ENCODE measurements at regions not wholly inside any gene's neighbourhood (a gene's known extent, or its start where the extent isn't known, plus 50 kb on each side); places are given as distances from the start of the nearest gene placed in this dataset.
A peak's percentile ranks its signal among the peaks of the same experiment; 100 is the strongest.

DNA sequence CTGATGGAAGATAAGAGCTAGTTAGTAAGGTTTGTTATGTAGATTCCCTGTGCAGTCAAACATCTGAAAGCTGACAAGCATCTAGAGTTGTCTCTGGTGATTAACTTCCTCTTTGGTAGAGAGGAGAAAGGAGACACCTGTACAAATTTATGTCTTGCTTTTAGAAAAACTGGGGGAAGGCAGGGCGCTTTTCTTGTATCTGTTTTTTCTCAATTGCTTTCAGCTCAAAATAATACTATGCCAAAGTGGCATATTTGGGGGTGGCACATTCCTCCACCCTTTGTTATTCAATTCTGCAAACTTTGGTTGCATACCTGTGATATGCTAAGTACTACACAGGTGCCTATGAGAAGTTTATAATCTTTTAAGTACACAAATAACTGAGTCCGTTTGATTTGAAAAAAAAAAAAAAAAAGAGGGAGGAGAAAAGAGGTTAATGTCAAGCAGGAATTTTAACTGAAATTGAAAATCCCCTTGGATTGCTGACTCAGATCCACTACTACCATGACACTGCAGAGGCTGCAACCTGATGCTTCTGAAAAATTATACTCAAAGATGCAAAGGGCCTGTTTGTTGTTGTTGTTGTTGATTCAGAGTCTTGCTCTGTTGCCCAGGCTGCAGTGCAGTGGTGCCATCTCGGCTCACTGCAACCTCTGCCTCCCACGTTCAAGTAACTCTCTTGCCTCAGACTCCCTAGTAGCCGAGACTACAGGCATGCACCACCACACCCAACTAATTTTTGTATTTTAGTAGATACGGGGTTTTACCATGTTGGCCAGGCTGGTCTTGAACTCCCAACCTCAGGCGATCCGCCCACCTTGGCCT lies 164.8 kb upstream of the NBEA start:
- DNase-seq = no peak

DNA sequence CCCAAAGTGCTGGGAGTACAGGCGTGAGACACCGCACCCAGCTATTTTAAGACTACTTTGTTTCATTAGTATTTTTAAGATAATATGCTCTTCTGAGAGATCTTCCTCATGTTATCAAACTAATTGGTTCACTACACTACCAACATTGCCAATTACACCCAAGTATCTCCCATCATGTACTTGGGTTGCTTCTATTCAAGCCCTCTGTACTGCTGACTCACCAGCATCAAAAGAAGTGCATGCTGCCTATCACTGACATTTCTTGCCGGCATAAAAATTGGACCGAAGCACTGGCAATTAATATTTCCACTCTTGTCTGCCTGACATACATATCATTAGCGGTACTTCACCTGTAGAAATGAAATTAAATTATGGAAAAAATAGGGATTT lies 164.2 kb upstream of the NBEA start:
- no peak for DNase-seq

DNA sequence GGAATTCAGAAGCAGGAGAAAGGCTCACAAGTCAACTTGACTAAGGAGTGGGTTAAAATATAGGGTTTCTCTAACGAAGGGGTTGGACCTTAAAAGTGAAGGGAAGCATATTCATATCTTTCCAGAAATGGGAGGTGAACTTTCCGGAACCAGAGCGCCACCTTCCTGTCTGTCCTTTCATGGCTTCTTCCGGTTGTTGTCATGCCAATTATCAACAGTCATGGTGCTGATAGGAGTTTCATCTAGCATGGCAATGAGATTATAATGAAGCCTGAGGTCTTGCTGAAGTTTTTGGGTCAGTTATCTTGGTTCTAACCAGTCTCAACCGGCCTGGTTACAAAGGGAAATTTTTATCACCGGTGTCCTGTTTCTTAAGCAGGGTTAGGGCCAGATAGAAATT lies 162.9 kb upstream of the NBEA start:
- no peak for DNase-seq

DNA sequence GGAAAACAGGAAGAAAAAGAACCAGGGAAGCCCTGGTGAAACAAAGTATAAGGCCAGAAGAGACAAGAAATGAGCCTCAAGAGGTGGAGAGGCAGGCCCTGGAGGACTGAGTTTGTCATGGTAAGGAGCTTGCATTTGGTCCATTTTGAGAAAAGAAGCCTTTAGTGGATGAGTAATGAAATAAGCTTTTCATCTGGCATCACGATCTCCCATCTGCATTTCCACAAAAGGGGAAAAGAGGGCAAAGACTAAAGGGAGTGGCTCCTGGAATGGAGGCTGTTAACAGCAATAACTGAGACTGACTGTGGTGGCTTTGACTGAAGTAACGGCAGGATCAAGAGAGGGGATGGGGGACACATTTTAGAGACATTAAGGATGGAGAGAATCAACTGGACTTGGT lies 148.8 kb upstream of the NBEA start:
- DNase-seq = no peak

DNA sequence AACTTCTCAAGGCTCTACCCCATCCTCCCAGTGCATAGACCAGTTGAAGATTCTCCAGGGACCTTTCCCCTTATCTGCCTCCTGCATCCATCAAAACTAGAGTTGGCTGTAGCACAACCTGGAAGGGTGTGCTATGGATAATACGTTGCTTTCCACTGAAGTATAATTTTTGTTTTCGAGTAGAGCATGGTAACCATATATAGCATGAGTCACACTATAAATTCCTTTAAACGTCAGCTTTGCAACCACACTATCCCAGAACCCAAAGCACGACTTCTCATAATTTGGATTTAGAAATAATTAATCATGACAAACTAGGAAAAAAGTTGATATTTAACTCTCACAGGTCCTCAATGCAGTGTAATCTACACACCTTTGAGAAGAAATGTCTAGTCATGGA lies 138.3 kb upstream of the NBEA start:
- DNase-seq = no peak

DNA sequence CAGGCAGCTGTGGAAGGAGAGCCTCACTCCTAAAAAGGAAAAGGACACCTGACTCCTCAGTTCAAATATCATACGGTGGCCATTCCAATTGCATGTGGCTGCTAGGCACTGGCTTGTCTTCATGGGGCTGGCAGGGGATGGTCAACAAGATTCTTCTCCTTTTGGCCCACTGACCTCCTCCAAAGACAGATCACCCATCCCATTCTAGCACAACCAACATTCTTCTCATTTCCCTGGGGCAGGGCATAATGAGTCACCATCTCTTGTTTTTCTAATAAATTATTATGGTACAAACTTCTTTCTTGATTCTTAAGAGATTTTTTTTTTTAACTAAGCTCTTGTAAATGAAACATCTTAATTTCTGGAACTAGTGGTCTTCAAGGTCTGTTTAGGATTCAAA lies 136.7 kb upstream of the NBEA start:
- DNase-seq = no peak

DNA sequence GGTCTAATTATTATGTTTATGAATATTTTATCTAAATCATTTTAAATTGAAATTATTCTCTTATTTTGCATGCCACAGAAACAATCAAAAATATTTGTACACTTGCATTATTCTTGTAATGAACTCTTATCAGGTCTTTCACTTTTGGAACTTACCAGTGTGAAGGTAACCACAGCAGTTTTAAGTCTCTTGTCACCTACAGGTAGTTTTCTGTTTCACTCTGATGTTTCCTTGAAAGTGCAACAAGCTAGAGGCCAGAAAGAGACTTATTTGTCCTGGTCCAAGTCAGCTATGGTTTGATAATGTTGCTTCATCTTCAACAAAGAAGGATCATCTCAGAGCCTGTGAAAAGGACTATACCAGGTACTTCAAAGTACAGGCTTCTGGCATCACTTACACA lies 133.4 kb upstream of the NBEA start:
- no peak for DNase-seq

DNA sequence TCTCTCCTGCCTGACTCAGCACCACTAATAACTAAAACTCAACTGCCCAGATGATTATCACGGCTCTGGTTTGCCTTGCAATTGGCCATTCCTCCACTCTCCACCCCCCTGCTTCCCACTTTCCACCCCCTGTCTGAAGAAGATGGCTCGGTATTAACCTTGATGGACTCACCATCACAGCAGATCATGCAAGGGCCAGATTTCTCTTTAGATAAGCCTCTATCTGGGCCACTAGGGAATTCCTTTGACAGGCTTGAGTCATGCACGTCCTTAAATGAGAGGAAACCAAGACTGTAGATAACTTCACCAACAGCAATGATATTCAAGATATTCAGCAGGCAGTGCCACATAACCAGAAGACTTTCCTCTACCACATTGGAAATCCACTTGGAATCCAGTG lies 131.1 kb upstream of the NBEA start:
- no peak for DNase-seq

DNA sequence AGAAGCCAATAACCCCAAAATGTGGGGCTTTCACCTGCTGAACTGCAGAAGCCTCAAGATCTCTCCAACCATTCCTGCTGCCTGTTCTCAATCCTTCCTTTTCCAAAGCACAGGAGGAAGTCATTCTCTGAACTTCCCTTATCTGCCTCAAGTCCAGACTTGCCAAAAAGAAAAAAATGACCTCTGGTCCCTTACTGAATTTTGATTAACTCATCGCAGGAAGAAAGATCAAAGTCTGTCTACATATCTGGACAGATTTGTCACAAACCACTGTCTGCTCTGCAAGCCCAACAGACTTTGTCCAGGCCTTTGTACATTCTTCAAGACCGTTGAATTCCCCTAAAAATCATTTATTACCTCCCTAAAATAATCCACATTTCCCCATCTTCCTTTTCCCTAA lies 126.5 kb upstream of the NBEA start:
- no peak for DNase-seq

DNA sequence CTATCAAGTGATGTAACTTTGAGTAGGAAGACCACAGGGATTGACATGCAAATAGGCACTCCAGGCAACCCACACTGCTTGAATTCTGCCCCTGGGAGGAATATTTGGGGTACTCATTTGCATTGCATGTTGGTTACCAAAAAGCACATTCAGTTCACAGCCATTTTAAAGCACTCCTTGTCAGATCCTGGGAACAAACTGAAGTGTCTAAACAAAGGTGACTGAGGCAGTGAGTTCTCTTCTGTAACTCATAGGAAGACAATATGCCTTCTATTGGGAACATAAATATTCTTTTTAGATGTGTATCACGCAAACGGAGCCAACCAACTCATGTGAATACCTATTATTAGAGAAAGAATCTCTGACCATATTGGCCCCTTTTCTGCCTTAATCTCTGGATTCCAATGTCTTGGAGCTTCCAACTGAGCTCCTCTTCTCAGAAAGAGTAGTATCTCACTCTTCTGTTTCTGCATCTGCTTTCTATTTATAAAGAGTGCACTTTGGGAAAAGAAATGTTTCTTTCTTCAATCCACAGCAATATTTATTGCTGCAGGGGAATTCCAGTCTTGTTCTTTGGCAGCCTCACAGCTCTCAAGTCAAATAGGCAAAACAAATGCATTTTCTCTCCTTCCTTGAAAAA lies 125.7 kb upstream of the NBEA start:
- peak; percentile 30 for DNase-seq

DNA sequence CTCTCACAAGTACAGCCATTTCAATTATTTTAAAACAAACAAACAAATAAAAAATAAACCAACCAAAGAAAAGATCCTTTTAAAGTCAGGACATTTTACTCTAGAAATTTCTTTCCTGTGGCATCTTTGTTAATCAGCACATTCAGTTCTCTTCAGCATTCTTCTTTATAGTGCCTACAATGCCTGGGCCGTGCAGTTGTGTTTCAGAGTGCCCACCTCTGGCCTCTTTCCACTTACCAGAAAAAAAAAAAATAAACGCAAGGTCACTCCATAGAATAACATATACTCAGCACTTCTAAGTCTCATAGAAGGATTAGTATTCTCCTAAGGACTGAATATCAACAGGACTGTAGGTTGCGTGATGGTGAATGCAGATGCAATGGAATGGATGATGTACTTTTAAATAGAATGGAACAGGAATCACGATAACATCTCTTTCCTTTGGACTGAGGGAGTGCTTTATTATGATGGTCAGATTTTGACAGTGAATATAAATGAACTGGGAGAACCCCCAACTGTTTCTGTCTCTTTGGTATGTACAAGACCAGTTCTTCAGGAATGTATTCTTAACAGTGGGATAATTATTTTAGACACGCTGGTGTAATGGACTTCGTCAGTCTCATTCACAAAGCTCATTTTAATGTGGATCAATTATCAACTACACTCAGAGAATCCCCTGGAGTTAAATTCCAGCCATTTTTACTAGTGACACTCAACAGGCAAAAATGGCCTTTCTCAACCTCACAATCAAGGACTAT lies 125.0 kb upstream of the NBEA start:
- no peak for DNase-seq

DNA sequence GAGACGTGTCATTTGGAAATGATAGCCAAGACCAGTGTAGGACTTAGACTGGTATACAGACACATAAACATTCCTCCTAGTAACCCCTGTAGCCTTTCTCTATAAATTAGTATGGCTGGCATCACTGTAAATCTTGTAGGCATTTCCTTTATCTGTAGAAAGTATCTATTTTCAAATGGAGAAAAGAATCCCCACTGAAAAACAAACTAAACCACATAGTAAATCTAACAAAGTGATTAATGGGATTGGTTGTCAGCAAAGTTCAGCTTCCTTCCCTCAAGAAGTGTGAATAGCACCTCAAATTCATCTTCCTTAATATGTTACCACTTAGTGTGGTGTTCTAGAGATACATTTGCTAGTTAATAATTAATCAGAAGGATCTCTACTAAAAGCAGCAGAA lies 119.4 kb upstream of the NBEA start:
- DNase-seq = no peak

DNA sequence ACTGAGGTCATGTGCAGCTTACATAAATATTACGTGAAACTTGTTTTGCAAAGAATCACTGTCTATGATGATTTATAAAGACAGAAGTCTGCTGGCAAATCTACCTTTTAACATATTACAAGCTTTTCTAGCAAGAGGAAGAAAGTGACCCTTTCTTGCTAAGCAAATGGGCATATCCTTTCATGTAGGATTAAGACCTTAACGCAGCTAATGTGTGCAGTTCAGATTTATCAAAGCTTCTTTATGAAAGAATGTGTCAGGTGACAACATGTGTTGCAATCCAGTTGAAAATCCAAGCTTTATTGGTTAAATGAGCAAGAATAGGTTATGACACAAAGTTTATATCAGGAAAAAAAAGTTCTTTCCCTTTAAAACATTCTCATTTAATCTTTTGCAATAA lies 115.6 kb upstream of the NBEA start:
- DNase-seq = no peak

DNA sequence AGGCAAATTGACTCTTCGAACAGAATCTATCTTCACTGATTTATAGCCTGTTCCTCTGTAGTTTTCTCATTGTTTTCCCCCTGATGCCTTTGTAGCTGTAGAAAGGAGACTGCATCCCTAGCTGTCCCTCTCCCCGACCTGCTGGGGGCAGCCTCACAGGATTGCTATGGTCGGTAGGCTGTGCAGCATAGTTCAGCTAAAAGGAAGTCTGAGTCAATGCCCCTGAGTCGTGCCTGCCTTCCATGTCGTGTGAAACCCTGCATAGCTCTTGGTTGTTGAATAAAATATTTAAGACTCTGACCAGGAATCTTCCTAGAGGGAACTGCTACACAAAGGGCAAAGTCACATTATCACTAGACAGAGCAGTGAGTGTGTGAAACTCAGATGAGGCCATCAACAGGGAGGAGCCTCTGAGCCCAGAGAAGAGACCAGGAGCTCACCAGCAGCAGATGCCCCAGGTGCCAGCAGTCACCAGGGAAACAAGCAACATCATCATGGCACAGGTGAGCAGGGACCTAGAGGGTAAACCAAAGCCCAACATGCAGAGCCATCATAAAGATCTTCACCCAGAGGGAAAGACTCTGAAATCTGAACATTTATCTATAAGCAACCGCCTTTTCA lies 108.4 kb upstream of the NBEA start:
- DNase-seq = no peak

DNA sequence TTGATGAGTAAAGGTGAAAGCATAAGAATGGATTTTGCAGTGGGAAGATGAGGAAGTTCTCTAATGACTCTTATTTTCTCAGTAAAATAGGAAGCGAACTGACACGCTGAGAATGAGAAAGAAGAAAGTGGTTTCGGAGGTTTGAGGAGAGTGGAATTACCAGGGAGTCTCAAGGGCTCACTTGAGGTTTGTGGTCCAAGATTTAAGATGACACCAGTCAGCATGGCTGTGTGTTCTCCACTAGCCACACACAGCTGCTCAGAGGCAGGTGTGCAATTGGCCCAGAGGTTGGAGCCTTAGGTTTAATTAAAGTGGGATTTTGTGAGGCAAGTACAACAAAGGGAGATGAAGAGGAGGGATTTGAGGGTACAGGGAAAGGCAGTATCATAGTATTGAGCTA lies 99.6 kb upstream of the NBEA start:
- DNase-seq = no peak

DNA sequence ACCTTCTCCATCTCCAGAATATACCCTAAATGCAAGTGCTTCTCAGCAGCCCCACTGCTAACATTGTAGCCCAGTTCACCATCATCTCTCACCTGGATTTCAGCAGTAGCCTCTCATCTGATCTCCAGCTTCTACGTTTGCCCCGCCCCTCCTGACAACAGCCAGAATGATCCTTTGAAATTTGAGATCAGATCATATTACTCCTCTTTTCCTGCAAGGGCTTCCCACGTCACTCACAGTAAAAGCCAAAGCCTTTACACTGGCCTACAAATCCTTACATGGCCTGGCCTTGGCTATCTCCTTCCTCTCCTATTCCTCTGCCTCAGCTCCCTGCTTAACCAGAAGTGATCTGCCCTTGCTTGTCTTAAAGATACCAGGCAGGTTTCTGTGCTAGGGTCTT lies 94.3 kb upstream of the NBEA start:
- DNase-seq = no peak

DNA sequence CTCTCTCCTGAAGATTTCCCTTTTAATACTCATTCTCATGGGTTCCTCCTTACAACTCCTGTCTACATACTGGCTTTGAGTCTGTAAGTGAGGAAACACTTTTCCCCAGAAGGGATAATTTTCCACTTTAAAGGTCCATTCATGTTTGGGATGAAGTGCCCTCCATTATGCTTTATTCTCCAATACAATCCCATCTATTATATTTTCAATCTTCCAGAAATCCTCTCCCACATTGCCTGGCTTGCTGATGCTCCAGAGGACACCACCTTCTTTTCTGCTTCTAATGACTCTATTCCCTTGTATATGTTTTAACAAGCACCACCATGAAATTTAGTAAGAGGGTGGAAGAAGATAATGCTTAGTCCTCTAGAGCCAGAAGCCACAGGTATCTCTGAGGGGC lies 92.7 kb upstream of the NBEA start:
- DNase-seq = no peak

DNA sequence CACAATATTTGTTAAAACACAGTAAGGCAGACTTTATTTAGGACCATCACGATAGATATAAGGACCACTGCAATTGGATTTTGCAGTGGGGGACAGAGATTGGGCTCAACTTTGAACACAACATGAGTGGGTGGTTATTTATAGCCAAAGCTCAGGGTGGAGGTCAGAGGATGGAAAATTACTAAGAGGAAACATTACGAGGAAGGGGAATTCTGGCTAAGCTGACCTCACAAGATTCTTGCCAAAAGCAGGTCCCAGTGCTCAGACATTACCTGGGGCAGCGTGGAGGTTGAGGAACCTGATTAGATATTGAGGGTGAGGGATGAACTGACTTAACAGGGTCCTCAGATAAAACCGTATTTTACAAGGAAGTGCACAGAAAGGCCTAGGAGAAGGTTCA lies 88.9 kb upstream of the NBEA start:
- no peak for DNase-seq

DNA sequence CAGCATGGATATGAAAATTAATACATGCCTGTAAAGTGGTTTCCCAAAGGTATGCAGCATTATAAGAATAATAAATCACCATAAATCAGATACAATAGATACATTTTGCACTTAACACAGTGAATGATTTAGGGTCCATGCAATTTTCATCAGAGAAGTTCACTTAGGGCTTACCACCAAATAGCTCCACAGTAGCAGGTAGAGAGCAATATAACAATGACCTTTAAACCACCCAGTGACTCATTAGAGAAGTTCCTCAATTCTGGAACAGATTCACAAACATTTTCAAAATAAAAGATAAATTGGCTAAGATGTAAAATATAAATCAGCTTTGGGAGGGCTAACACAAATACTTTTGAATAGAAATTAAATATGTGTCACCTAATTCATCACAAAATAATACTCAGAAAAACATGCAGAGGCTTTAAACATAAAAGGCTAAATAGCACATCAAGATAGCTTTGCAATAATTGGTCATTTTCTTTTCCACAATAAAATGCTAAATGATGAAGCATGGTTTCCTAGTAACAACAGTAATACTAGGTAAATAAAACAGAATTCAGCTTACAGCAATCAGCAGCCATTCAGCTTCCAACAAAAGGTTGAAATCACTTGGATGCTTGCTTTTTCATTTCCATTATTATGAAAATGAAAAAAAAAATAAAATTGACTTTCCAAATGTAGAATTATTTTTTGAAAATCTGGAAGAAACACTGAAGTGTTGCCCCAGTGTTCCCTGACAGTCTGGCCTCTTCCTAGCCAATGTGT lies 84.3 kb upstream of the NBEA start:
- DNase-seq = no peak

DNA sequence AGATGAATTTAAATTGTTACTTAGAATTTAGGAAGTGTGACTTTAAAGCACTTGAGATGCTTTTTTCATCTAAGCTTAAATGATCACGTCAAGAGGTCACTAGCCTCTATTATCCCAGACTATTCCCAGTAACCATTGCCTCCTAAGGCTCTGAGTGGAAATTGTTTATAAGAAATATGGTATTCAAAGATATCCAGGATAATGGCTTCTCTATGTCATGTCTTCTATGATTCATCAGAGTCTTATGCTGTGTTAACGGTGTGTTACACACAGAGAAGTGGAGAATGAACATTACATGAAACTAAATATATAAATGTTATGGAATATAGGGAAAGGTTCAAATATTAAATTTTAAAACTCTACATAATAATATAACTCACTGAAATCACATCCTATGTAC lies 79.8 kb upstream of the NBEA start:
- no peak for DNase-seq

DNA sequence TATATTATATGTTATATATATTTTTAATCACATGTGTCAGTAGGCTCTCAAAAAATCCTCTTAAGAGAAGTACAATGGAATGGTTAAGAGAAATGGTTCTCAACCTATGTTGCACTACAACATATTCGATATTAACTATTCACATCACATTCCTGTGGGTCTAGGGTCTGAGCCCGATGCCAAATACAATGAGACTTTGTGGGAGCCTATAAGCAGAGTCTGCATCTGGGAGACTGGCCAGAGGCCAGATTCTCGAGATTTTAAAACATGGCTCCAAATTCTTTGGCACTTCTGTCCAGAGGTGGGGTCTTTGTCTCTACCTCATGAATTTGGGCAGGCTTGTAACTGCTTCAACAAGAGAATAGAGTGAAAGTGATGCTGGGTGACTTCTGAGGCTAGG lies 79.4 kb upstream of the NBEA start:
- no peak for DNase-seq

DNA sequence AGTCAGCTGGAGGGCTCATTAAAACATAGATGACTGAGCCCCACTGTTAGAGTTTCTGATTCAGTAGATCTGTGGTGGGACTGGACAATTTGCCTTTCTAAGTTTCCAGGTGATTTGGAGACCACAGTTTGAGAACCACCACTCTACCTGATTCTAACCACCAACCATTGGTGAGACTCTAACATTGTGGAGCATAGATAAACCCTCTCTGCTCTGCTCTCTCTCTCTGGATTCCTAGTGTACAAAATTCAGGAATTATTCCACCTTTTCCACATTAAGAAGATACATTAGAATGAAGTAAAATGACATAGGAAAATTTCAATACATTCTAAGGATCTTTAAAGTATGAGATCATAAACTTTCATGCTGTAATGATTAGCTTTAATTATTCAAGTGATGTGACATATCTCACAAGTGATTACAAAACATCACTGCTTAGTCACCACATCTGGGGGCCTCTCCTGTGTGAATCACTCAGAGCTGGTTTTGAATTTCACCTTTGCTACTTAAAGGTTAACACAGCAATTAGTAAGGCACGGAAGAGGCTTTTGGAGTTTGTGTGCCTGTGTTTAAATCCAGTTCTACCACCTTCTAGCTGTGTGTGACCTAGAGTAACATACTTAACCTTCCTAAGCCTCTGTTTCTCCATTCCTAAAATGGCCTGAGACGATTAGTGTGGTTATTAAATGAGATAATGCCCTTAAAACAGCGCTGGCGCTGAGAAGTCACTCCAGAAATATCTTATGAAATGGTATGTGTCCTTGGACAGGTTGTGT lies 78.5 kb upstream of the NBEA start:
- DNase-seq = no peak

Data from right hindlimb (tissue), 1 donor.